ENCODE measurements at regions not wholly inside any gene's neighbourhood (a gene's known extent, or its start where the extent isn't known, plus 50 kb on each side); places are given as distances from the start of the nearest gene placed in this dataset.

DNA sequence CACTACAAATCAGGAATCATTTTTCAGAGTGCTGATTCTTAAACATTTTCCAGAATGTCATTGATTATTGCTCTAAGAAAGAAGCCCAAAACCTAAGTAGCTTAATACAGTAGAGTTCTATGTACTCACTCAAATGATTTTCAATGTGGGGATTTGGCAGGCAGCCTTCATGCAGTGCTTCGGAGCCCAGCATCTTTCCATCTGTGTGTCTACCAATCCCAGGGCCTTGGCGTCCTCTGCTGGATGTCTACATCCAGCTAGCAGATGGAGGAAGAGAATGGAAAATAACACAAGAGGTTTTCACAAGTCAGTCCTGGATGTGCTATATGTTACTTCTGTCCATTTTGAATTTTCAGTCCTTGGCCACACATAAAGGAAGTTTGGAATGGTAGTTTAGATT lies 151.8 kb downstream of the RDH14 start:
- CTCF ChIA-PET: interaction anchor here (0.9 to 2.2 kb wide), 4 partner anchors 18 to 312 kb away, joined by 3 to 7 read pairs (median 4); no protein-coding TSS in a partner anchor
- no peak for DNase-seq (ENCODE audit: low read depth in 1 of 2, low spot score in 1 of 2)
- no peak for ATAC-seq
- POLR2A ChIA-PET: no interaction called here
- no peak overlapping the region for H3K27ac ChIP-seq
- no peak for FAIRE-seq
- no peak overlapping the region for H3K4me3 ChIP-seq
- H3K4me1 ChIP-seq: peaks cover 10% of the 10 kb centered on the region
- no peak overlapping the region for H3K4me2 ChIP-seq
- TF ChIP-seq, protein P1, sequence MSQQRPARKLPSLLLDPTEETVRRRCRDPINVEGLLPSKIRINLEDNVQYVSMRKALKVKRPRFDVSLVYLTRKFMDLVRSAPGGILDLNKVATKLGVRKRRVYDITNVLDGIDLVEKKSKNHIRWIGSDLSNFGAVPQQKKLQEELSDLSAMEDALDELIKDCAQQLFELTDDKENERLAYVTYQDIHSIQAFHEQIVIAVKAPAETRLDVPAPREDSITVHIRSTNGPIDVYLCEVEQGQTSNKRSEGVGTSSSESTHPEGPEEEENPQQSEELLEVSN (IDR thresholded peaks at IDR 0.05; ENCODE audit: borderline replicate concordance, low read depth): no peak
- no peak for TF ChIP-seq POLR2A (IDR thresholded peaks at IDR 0.05; ENCODE audit: low read length)
- TF ChIP-seq, protein P2, sequence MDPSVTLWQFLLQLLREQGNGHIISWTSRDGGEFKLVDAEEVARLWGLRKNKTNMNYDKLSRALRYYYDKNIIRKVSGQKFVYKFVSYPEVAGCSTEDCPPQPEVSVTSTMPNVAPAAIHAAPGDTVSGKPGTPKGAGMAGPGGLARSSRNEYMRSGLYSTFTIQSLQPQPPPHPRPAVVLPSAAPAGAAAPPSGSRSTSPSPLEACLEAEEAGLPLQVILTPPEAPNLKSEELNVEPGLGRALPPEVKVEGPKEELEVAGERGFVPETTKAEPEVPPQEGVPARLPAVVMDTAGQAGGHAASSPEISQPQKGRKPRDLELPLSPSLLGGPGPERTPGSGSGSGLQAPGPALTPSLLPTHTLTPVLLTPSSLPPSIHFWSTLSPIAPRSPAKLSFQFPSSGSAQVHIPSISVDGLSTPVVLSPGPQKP (IDR thresholded peaks at IDR 0.05; ENCODE audit: low read depth, low read length): no peak
- no peak for TF ChIP-seq ESRRA (IDR thresholded peaks at IDR 0.05; ENCODE audit: borderline replicate concordance, low read length)
- no peak for TF ChIP-seq ZNF302 (CRISPR knock-in tag; IDR thresholded peaks at IDR 0.05)
- TF ChIP-seq FOSB (CRISPR knock-in tag; IDR thresholded peaks at IDR 0.05): no peak
- TF ChIP-seq RFX5 (IDR thresholded peaks at IDR 0.05): no peak
- TF ChIP-seq, protein P3, sequence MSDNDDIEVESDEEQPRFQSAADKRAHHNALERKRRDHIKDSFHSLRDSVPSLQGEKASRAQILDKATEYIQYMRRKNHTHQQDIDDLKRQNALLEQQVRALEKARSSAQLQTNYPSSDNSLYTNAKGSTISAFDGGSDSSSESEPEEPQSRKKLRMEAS (IDR thresholded peaks at IDR 0.05): no peak
- TF ChIP-seq, protein P4, sequence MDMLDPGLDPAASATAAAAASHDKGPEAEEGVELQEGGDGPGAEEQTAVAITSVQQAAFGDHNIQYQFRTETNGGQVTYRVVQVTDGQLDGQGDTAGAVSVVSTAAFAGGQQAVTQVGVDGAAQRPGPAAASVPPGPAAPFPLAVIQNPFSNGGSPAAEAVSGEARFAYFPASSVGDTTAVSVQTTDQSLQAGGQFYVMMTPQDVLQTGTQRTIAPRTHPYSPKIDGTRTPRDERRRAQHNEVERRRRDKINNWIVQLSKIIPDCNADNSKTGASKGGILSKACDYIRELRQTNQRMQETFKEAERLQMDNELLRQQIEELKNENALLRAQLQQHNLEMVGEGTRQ (IDR thresholded peaks at IDR 0.05): no peak
- TF ChIP-seq HOXB13 (CRISPR knock-in tag; IDR thresholded peaks at IDR 0.05; ENCODE audit: low read depth): no peak
- no peak for TF ChIP-seq NR3C1 (IDR thresholded peaks at IDR 0.05)
- no peak for TF ChIP-seq RCOR1 (IDR thresholded peaks at IDR 0.05; ENCODE audit: low read depth, low read length)
- no peak for TF ChIP-seq ZC3H11A (IDR thresholded peaks at IDR 0.05)
- TF ChIP-seq TFCP2L1 (CRISPR knock-in tag; IDR thresholded peaks at IDR 0.05): no peak
- TF ChIP-seq HOXA7 (CRISPR knock-in tag; IDR thresholded peaks at IDR 0.05): no peak
- no peak for TF ChIP-seq POLR2AphosphoS2 (conservative IDR thresholded peaks at IDR 0.05; ENCODE audit: low read length)
- no peak for TF ChIP-seq NFE2L2 (conservative IDR thresholded peaks at IDR 0.05; ENCODE audit: low read length)
- TF ChIP-seq, protein P5, sequence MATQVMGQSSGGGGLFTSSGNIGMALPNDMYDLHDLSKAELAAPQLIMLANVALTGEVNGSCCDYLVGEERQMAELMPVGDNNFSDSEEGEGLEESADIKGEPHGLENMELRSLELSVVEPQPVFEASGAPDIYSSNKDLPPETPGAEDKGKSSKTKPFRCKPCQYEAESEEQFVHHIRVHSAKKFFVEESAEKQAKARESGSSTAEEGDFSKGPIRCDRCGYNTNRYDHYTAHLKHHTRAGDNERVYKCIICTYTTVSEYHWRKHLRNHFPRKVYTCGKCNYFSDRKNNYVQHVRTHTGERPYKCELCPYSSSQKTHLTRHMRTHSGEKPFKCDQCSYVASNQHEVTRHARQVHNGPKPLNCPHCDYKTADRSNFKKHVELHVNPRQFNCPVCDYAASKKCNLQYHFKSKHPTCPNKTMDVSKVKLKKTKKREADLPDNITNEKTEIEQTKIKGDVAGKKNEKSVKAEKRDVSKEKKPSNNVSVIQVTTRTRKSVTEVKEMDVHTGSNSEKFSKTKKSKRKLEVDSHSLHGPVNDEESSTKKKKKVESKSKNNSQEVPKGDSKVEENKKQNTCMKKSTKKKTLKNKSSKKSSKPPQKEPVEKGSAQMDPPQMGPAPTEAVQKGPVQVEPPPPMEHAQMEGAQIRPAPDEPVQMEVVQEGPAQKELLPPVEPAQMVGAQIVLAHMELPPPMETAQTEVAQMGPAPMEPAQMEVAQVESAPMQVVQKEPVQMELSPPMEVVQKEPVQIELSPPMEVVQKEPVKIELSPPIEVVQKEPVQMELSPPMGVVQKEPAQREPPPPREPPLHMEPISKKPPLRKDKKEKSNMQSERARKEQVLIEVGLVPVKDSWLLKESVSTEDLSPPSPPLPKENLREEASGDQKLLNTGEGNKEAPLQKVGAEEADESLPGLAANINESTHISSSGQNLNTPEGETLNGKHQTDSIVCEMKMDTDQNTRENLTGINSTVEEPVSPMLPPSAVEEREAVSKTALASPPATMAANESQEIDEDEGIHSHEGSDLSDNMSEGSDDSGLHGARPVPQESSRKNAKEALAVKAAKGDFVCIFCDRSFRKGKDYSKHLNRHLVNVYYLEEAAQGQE (IDR thresholded peaks at IDR 0.05): no peak
- TF ChIP-seq FOXS1 (CRISPR knock-in tag; IDR thresholded peaks at IDR 0.05): no peak
- TF ChIP-seq, protein P6, sequence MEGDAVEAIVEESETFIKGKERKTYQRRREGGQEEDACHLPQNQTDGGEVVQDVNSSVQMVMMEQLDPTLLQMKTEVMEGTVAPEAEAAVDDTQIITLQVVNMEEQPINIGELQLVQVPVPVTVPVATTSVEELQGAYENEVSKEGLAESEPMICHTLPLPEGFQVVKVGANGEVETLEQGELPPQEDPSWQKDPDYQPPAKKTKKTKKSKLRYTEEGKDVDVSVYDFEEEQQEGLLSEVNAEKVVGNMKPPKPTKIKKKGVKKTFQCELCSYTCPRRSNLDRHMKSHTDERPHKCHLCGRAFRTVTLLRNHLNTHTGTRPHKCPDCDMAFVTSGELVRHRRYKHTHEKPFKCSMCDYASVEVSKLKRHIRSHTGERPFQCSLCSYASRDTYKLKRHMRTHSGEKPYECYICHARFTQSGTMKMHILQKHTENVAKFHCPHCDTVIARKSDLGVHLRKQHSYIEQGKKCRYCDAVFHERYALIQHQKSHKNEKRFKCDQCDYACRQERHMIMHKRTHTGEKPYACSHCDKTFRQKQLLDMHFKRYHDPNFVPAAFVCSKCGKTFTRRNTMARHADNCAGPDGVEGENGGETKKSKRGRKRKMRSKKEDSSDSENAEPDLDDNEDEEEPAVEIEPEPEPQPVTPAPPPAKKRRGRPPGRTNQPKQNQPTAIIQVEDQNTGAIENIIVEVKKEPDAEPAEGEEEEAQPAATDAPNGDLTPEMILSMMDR (IDR thresholded peaks at IDR 0.05): no peak
- 72% methylated on average over 2 of the region's 2 CpGs for WGBS (ENCODE audit: missing lambda C conversion rate)
- no peaks in the 10 kb centered on the region for H3K9me3 ChIP-seq

DNA sequence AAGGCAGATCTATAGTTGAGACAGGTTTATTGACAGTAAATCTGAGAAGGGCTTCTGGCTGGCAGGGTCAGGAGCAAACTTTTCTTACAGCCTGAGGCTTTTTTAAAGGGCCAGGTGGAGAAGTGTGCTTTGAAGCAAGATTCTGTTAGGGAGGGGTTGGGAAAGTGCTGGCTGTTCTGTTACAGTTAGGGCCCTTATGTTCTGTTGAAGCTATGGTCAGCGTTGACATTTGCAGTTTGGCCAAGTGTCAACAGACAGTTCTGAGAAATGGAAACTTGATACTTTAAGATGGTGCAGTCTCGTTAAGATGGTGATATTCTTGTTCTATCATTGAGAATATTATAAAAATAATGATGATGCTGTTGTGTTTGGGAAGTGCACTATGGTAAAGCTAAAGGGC lies 154.2 kb downstream of the RDH14 start:
- no peak for TF ChIP-seq SMC3 (IDR thresholded peaks at IDR 0.05)
- TF ChIP-seq, protein P2 (IDR thresholded peaks at IDR 0.05; ENCODE audit: low read depth, low read length): no peak
- no peak for TF ChIP-seq FOSL2 (IDR thresholded peaks at IDR 0.05)
- no peak for TF ChIP-seq FOSL2 (CRISPR knock-in tag; IDR thresholded peaks at IDR 0.05)
- TF ChIP-seq RARB (CRISPR knock-in tag; IDR thresholded peaks at IDR 0.05): no peak
- TF ChIP-seq POLR2A (IDR thresholded peaks at IDR 0.05; ENCODE audit: low read length): no peak
- TF ChIP-seq RCOR1 (IDR thresholded peaks at IDR 0.05; ENCODE audit: low read depth, low read length): no peak
- TF ChIP-seq EP300 (IDR thresholded peaks at IDR 0.05): no peak

More for the DNA sequence above, 154.2 kb downstream of the RDH14 start:
- no peak overlapping the region for H3K27ac ChIP-seq
- POLR2A ChIA-PET: no interaction called here
- CTCF ChIA-PET: interaction anchor here (1.5 kb wide), 1 partner anchor 18 kb away, joined by 3 read pairs; no protein-coding TSS in a partner anchor
- H3K4me3 ChIP-seq: no peak overlapping the region
- no peaks in the 10 kb centered on the region for H3K9me3 ChIP-seq
- no peaks in the 10 kb centered on the region for H3K4me1 ChIP-seq
- DNase-seq (ENCODE audit: low read depth in 1 of 2, low spot score in 1 of 2) (no peak), ATAC-seq (no peak), FAIRE-seq (no peak)
- 47% methylated on average over 2 of the region's 2 CpGs for WGBS (ENCODE audit: missing lambda C conversion rate)
- no peak overlapping the region for H3K4me2 ChIP-seq
